GM19351 (cell line): ENCODE measurements at regions not wholly inside any gene's neighbourhood (a gene's known extent, or its start where the extent isn't known, plus 50 kb on each side); places are given as distances from the start of the nearest gene placed in this dataset.
"Not testable (repeated sequence)": the region's sequence is repeated elsewhere in the genome, so short reads cannot be mapped to it uniquely, and the experiment has no call there.

Experiments used
- ATAC-seq: cut with Tn5 transposase; IDR thresholded peaks from one replicate; pipeline ENCODE4 v1.9.1; 2021; ENCODE audit warnings: mild to moderate bottlenecking, moderate library complexity; ENCODE audit not compliant: unreplicated experiment

GRCh38 chr7:156324201-156324600 is 316.4 kb upstream of the RNF32 start:
- no peak for ATAC-seq

- ATAC-seq = not testable (repeated sequence)
Measured at GRCh38 chr7:156321430-156321829, 319.1 kb upstream of the RNF32 start.

- ATAC-seq = no peak
Measured at GRCh38 chr7:156318926-156319325, 321.6 kb upstream of the RNF32 start.

- ATAC-seq = no peak
Measured at GRCh38 chr7:156318426-156318825, 322.1 kb upstream of the RNF32 start.

- ATAC-seq = no peak
Measured at GRCh38 chr7:156309016-156309620, 331.5 kb upstream of the RNF32 start.

- ATAC-seq = no peak
Measured at GRCh38 chr7:156307193-156307592, 333.4 kb upstream of the RNF32 start.

GRCh38 chr7:156305351-156305750 is 335.2 kb upstream of the RNF32 start:
- ATAC-seq = no peak

GRCh38 chr7:156282816-156283215 is 357.8 kb upstream of the RNF32 start:
- ATAC-seq = no peak

GRCh38 chr7:156279635-156280034 is 360.9 kb upstream of the RNF32 start:
- ATAC-seq = no peak

GRCh38 chr7:156275292-156275691 is 365.3 kb upstream of the RNF32 start:
- no peak for ATAC-seq

- no peak for ATAC-seq
Measured at GRCh38 chr7:156274557-156274956, 366.0 kb upstream of the RNF32 start.

GRCh38 chr7:156261581-156261980 is 379.0 kb upstream of the RNF32 start:
- ATAC-seq = no peak

GRCh38 chr7:156257904-156258303 is 382.7 kb upstream of the RNF32 start:
- no peak for ATAC-seq

GRCh38 chr7:156255635-156256034 is 384.9 kb upstream of the RNF32 start:
- ATAC-seq = no peak

GRCh38 chr7:156251861-156252260 is 388.7 kb upstream of the RNF32 start:
- ATAC-seq = no peak

- no peak for ATAC-seq
Measured at GRCh38 chr7:156240532-156240931, 400.0 kb upstream of the RNF32 start.

- no peak for ATAC-seq
Measured at GRCh38 chr7:156238366-156239133, 402.0 kb upstream of the RNF32 start.

- no peak for ATAC-seq
Measured at GRCh38 chr7:156237614-156238013, 403.0 kb upstream of the RNF32 start.

GRCh38 chr7:156236936-156237599 is 403.5 kb upstream of the RNF32 start:
- no peak for ATAC-seq

GRCh38 chr7:156236181-156236889 is 404.2 kb upstream of the RNF32 start:
- no peak for ATAC-seq

- ATAC-seq = no peak
Measured at GRCh38 chr7:156234666-156235494, 405.7 kb upstream of the RNF32 start.
